ENCODE measurements at regions not wholly inside any gene's neighbourhood (a gene's known extent, or its start where the extent isn't known, plus 50 kb on each side); places are given as distances from the start of the nearest gene placed in this dataset.

- Histone ChIP-seq H3K36me3 (no peaks in the 10 kb centered on the region), H3K27ac (no peak overlapping the region), H3K4me1 (no peaks in the 10 kb centered on the region), H3K27me3 (no peaks in the 10 kb centered on the region), H3K4me3 (no peak overlapping the region), H3K9me3 (no peaks in the 10 kb centered on the region)
- TF ChIP-seq CTCF (IDR thresholded peaks at IDR 0.05 in 4 of 5, conservative IDR thresholded peaks at IDR 0.05 in 1 of 5) = no peak
- intact Hi-C loops (cut with DNase I; ENCODE audit: low total_unique reads) (no loop called here), in situ Hi-C loops (cut with MboI; ENCODE audit: low sequenced_read_pairs in 4 of 4) (no loop called here)
- DNase-seq (no peak), ATAC-seq (peak; percentile 44 to 47)
These were observed 93.6 kb downstream of the CRYAA start for GRCh38 chr21:43262427-43262826.

Data from gastrocnemius medialis (tissue), 4 donors.